ENCODE measurements at regions not wholly inside any gene's neighbourhood (a gene's known extent, or its start where the extent isn't known, plus 50 kb on each side); places are given as distances from the start of the nearest gene placed in this dataset.

- in situ Hi-C loops (cut with MboI; ENCODE audit: low sequenced_read_pairs): loop anchor here (25.0 kb wide), 1 partner anchor 715 kb away; no protein-coding TSS in a partner anchor
These were observed 192.1 kb downstream of the PPARGC1A start for GRCh38 chr4:23697722-23698121.

More at GRCh38 chr4:23697722-23698121, 192.1 kb downstream of the PPARGC1A start:
- Histone ChIP-seq H2BK15ac (ENCODE audit: low read depth, low read length) (no peak overlapping the region), H2BK120ac (ENCODE audit: low read depth, low read length) (no peak overlapping the region), H3K4me2 (ENCODE audit: low read depth, low read length) (no peak overlapping the region), H3K79me1 (ENCODE audit: low read depth in 1 of 2, low read length in 2 of 2) (no peaks in the 10 kb centered on the region), H4K91ac (ENCODE audit: insufficient read depth, low read depth, low read length) (no peak overlapping the region), H2AFZ (replicated peaks; ENCODE audit: low read length, poor library complexity) (no peak overlapping the region), H3K4me1 (ENCODE audit: control insufficient read depth, insufficient read depth, low read length) (no peaks in the 10 kb centered on the region), H3K56ac (ENCODE audit: extremely low read depth, insufficient read depth, low read length) (no peak overlapping the region), H4K20me1 (ENCODE audit: insufficient read depth, low read length) (no peaks in the 10 kb centered on the region), H3K18ac (ENCODE audit: low read depth, low read length) (no peak overlapping the region), H3K14ac (replicated peaks; ENCODE audit: low read depth, low read length) (no peak overlapping the region), H2AK9ac (replicated peaks; ENCODE audit: low read depth, low read length, poor library complexity) (no peak overlapping the region), H3K36me3 (ENCODE audit: control insufficient read depth, insufficient read depth, low read length) (no peaks in the 10 kb centered on the region), H2BK5ac (ENCODE audit: low read depth, low read length, poor library complexity, severe bottlenecking) (no peak overlapping the region), H3K27me3 (ENCODE audit: control insufficient read depth, insufficient read depth, low read length) (no peaks in the 10 kb centered on the region), H3K27ac (ENCODE audit: insufficient read depth, low read length) (no peak overlapping the region), H3K9ac (ENCODE audit: low read depth, low read length) (no peak overlapping the region), H2AK5ac (ENCODE audit: low read depth, low read length) (no peak overlapping the region), H2BK20ac (ENCODE audit: low read depth, low read length) (no peak overlapping the region), H4K5ac (ENCODE audit: low read depth, low read length) (no peak overlapping the region), H4K8ac (ENCODE audit: low read depth in 2 of 2, low read length in 2 of 2) (no peak overlapping the region), H3K23ac (ENCODE audit: low read depth, low read length) (no peak overlapping the region), H3K9me3 (ENCODE audit: control insufficient read depth, insufficient read depth, low read length) (no peaks in the 10 kb centered on the region), H3K4me3 (ENCODE audit: insufficient read depth, low read depth, low read length) (no peak overlapping the region), H3K9me1 (ENCODE audit: insufficient read depth, low read length) (no peaks in the 10 kb centered on the region), H3K4ac (ENCODE audit: low read depth, low read length) (no peak overlapping the region)
- no peak for ATAC-seq (ENCODE audit: low read depth)
- dilution Hi-C loops (cut with HindIII; ENCODE audit: low sequenced_read_pairs, unreplicated experiment) (no loop called here), intact Hi-C loops (cut with micrococcal nuclease) (no loop called here)
- no TSS peak for BruUV-seq (replicated peaks)
- no peak for DNase-seq
- ChIA-PET POLR2A (ENCODE audit: unreplicated experiment) (no interaction called here), CTCF (interaction anchor here (1.1 kb wide), 1 partner anchor 14 kb away, joined by 3 read pairs; no protein-coding TSS in a partner anchor)
- TF ChIP-seq CHD1 (IDR thresholded peaks at IDR 0.05; ENCODE audit: low read depth, low read length): no peak
- no peak for TF ChIP-seq USF2 (IDR thresholded peaks at IDR 0.05; ENCODE audit: low read depth, low read length)
- TF ChIP-seq CTCF (conservative IDR thresholded peaks at IDR 0.05; ENCODE audit: low read depth, low read length): no peak
- no peak for TF ChIP-seq MXI1 (IDR thresholded peaks at IDR 0.05; ENCODE audit: borderline replicate concordance, low read depth, low read length)
- no peak for TF ChIP-seq SMC3 (IDR thresholded peaks at IDR 0.05; ENCODE audit: low read depth, low read length)
- 40% methylated on average over 1 of the region's 3 CpGs; no CpG with 5 or more reads in 1 of the 2 experiments for WGBS, 2 experiments (ENCODE audit: extremely low coverage in 2 of 2, insufficient read length in 1 of 2)
